Prostate gland (tissue), 2 donors: ENCODE measurements at regions not wholly inside any gene's neighbourhood (a gene's known extent, or its start where the extent isn't known, plus 50 kb on each side); places are given as distances from the start of the nearest gene placed in this dataset.

ENCODE experiments used
- POLR2AphosphoS5 ChIP-seq: sonication (generic); formaldehyde crosslinking; IDR thresholded peaks from one replicate; pipeline ENCODE4 v1.6.1; 2017; ENCODE audit warnings: antibody characterized with exemption
- TF ChIP-seq, protein P1 (sequence below), 4 experiments: fragments of 200-600 bp in 2 of 4; fragments of 450-650 bp in 2 of 4; sonication (generic) in 2 of 4; IDR thresholded peaks; 1 replicate in 3 of 4; 2 replicates in 1 of 4; pipeline ENCODE4 v1.5.1; 2016 to 2019; ENCODE audit warnings: antibody characterized with exemption in 4 of 4, mild to moderate bottlenecking in 2 of 4, moderate library complexity in 2 of 4

DNA sequence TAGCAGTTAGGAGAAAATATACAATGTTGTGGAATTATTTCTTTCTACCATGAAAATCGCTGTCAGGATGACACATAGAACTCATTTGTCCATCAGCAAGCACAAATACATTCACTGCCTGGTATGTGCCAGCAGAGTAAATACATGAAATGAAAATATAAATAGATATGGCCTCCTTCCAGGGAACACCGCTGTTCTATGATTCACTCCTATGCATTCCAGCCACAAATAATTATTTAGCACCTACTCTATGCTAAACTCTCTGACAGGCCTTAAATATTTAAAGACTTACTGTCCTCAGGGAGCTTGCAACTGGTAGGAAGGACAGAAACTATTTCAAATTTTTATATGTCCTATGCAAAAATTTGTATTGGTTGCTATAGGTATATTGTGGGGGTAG, 975.0 kb upstream of the NCAM2 start:
- TF ChIP-seq, protein P1, sequence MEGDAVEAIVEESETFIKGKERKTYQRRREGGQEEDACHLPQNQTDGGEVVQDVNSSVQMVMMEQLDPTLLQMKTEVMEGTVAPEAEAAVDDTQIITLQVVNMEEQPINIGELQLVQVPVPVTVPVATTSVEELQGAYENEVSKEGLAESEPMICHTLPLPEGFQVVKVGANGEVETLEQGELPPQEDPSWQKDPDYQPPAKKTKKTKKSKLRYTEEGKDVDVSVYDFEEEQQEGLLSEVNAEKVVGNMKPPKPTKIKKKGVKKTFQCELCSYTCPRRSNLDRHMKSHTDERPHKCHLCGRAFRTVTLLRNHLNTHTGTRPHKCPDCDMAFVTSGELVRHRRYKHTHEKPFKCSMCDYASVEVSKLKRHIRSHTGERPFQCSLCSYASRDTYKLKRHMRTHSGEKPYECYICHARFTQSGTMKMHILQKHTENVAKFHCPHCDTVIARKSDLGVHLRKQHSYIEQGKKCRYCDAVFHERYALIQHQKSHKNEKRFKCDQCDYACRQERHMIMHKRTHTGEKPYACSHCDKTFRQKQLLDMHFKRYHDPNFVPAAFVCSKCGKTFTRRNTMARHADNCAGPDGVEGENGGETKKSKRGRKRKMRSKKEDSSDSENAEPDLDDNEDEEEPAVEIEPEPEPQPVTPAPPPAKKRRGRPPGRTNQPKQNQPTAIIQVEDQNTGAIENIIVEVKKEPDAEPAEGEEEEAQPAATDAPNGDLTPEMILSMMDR (IDR thresholded peaks at IDR 0.05), result no peak
- no peak for TF ChIP-seq POLR2AphosphoS5
